Astrocyte (in vitro differentiated cells and primary cell): ENCODE measurements at regions not wholly inside any gene's neighbourhood (a gene's known extent, or its start where the extent isn't known, plus 50 kb on each side); places are given as distances from the start of the nearest gene placed in this dataset.

Experiments used
- EZH2 ChIP-seq: IDR thresholded peaks from 2 replicates; pipeline ENCODE4 v1.6.1; 2012; ENCODE audit warnings: mild to moderate bottlenecking, low read length, inconsistent platforms; ENCODE audit not compliant: insufficient read depth
- TF ChIP-seq, protein P1 (sequence below): IDR thresholded peaks from 2 replicates; pipeline ENCODE4 v1.5.1; 2011; ENCODE audit warnings: low read depth, mild to moderate bottlenecking, inconsistent platforms, low read length, moderate library complexity; ENCODE audit not compliant: insufficient read depth

DNA sequence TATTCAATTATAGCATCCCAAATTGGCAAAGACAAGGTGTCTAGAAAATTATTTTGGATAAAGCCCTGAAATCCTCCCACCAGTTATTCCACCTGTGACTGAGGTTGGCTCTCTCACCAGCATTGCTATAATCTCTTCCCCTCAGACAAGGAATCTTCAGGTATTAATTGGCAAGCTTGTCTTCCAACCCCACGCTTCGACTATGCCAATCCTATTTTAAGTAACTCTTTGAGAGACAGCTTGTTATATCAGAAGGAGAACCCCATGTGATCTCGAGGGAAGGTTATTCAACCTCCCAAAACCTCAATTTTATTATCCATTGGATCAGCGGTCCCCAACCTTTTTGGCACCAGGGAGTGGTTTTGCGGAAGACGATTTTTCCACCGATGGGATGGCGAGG is 54.5 kb upstream of the NEDD4L start:
- TF ChIP-seq, protein P1, sequence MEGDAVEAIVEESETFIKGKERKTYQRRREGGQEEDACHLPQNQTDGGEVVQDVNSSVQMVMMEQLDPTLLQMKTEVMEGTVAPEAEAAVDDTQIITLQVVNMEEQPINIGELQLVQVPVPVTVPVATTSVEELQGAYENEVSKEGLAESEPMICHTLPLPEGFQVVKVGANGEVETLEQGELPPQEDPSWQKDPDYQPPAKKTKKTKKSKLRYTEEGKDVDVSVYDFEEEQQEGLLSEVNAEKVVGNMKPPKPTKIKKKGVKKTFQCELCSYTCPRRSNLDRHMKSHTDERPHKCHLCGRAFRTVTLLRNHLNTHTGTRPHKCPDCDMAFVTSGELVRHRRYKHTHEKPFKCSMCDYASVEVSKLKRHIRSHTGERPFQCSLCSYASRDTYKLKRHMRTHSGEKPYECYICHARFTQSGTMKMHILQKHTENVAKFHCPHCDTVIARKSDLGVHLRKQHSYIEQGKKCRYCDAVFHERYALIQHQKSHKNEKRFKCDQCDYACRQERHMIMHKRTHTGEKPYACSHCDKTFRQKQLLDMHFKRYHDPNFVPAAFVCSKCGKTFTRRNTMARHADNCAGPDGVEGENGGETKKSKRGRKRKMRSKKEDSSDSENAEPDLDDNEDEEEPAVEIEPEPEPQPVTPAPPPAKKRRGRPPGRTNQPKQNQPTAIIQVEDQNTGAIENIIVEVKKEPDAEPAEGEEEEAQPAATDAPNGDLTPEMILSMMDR = no peak
- no peak for TF ChIP-seq EZH2
